HG03469 (cell line): ENCODE measurements at regions not wholly inside any gene's neighbourhood (a gene's known extent, or its start where the extent isn't known, plus 50 kb on each side); places are given as distances from the start of the nearest gene placed in this dataset.
"Not testable (repeated sequence)": the region's sequence is repeated elsewhere in the genome, so short reads cannot be mapped to it uniquely, and the experiment has no call there.

ENCODE experiments used
- ATAC-seq: cut with Tn5 transposase; IDR thresholded peaks from one replicate; pipeline ENCODE4 v1.9.1; 2021; ENCODE audit warnings: mild to moderate bottlenecking, moderate library complexity, moderate number of reproducible peaks; ENCODE audit not compliant: unreplicated experiment

GRCh38 chr13:65964672-65965071 lies 1265.5 kb downstream of the PCDH9 start:
- ATAC-seq = no peak

GRCh38 chr13:65959305-65959704 lies 1270.8 kb downstream of the PCDH9 start:
- no peak for ATAC-seq

GRCh38 chr13:65946387-65946786 lies 1283.7 kb downstream of the PCDH9 start:
- ATAC-seq = no peak

GRCh38 chr13:65943708-65944107 lies 1286.4 kb downstream of the PCDH9 start:
- no peak for ATAC-seq

- ATAC-seq = no peak
These were observed 1287.1 kb downstream of the PCDH9 start for GRCh38 chr13:65943024-65943423.

- no peak for ATAC-seq
These were observed 1289.4 kb downstream of the PCDH9 start for GRCh38 chr13:65940720-65941119.

GRCh38 chr13:65937251-65937650 lies 1292.9 kb downstream of the PCDH9 start:
- ATAC-seq = no peak

- ATAC-seq = no peak
These were observed 1293.9 kb downstream of the PCDH9 start for GRCh38 chr13:65936249-65936648.

- no peak for ATAC-seq
These were observed 1297.4 kb downstream of the PCDH9 start for GRCh38 chr13:65932587-65933239.

GRCh38 chr13:65932013-65932412 lies 1298.1 kb downstream of the PCDH9 start:
- ATAC-seq = no peak

- ATAC-seq = no peak
These were observed 1300.7 kb downstream of the PCDH9 start for GRCh38 chr13:65929436-65929835.

- no peak for ATAC-seq
These were observed 1303.4 kb downstream of the PCDH9 start for GRCh38 chr13:65926750-65927171.

- ATAC-seq = not testable (repeated sequence)
These were observed 1307.3 kb downstream of the PCDH9 start for GRCh38 chr13:65922846-65923245.

- ATAC-seq = no peak
These were observed 1308.2 kb downstream of the PCDH9 start for GRCh38 chr13:65921933-65922332.

- no peak for ATAC-seq
These were observed 1312.4 kb downstream of the PCDH9 start for GRCh38 chr13:65917731-65918130.

GRCh38 chr13:65915195-65915594 lies 1314.9 kb downstream of the PCDH9 start:
- no peak for ATAC-seq

GRCh38 chr13:65914716-65915115 lies 1315.4 kb downstream of the PCDH9 start:
- no peak for ATAC-seq

- ATAC-seq = no peak
These were observed 1317.0 kb downstream of the PCDH9 start for GRCh38 chr13:65913173-65913572.

GRCh38 chr13:65912516-65912915 lies 1317.6 kb downstream of the PCDH9 start:
- no peak for ATAC-seq

- ATAC-seq = no peak
These were observed 1318.5 kb downstream of the PCDH9 start for GRCh38 chr13:65911546-65912193.

GRCh38 chr13:65909501-65909900 lies 1320.6 kb downstream of the PCDH9 start:
- no peak for ATAC-seq

- ATAC-seq = no peak
These were observed 1322.2 kb downstream of the PCDH9 start for GRCh38 chr13:65907666-65908525.
